HepG2 (cell line): ENCODE measurements at regions not wholly inside any gene's neighbourhood (a gene's known extent, or its start where the extent isn't known, plus 50 kb on each side); places are given as distances from the start of the nearest gene placed in this dataset.

Experiments
- ATAC-seq: fragments of 200-7000 bp; cut with Tn5 transposase; 3 replicates; pipeline ENCODE4 v1.9.1; 2020; ENCODE audit warnings: mild to moderate bottlenecking, moderate library complexity
- BruUV-seq: library from RNA; stranded (reverse); fragments of 400-500 nt; replicated peaks from 2 replicates; lab custom pipeline; 2021; lab: Mats Ljungman, UMichigan
- CTCF ChIA-PET: fragments of 300-600 bp; formaldehyde crosslinking; extraction: SDS; loops from one replicate; lab custom pipeline; 2021; ENCODE audit warnings: low total read pairs, inconsistent platforms, low intra/inter-chr PET ratio; lab: Yijun Ruan, JAX
- POLR2A ChIA-PET: fragments of 350-600 bp; sonication (Branson Sonifier 250); formaldehyde crosslinking; loops from one replicate; lab custom pipeline; 2020; ENCODE audit warnings: antibody characterized with exemption, inconsistent platforms; lab: Yijun Ruan, JAX
- DNase-seq: peaks from one replicate; pipeline ENCODE4 v3.0.0-alpha.2; 2015; ENCODE audit warnings: low spot score
- FAIRE-seq: peaks from 3 replicates; lab custom pipeline; 2011; peaks lifted over from hg19 to GRCh38; lab: Jason Lieb, UNC
- H2AFZ ChIP-seq: one replicate; pipeline ENCODE4 v1.6.1; 2011; ENCODE audit warnings: low read length, inconsistent platforms
- H3K27ac ChIP-seq: fragments of 300-600 bp; 3 replicates; pipeline ENCODE4 v1.8.0; 2011; ENCODE audit warnings: mixed run types, mild to moderate bottlenecking, mixed read lengths, low read length, inconsistent platforms; ENCODE audit not compliant: insufficient read depth; ENCODE audit errors: extremely low read length
- H3K27me3 ChIP-seq, 2 experiments: fragments of 200-600 bp in 1 of 2; 2 replicates in 1 of 2; 3 replicates in 1 of 2; pipeline versions ENCODE4 v1.6.0 to v1.8.0; 2011; ENCODE audit warnings: low read length in 2 of 2, mild to moderate bottlenecking in 2 of 2, moderate library complexity in 2 of 2, inconsistent platforms in 1 of 2; ENCODE audit not compliant: insufficient read depth in 2 of 2, control insufficient read depth in 1 of 2
- H3K36me3 ChIP-seq, 2 experiments: fragments of 200-600 bp in 1 of 2; replicated peaks in 1 of 2; 2 replicates in 1 of 2; 3 replicates in 1 of 2; pipeline versions ENCODE4 v1.5.1 to v1.8.0; 2011; ENCODE audit warnings: low read length in 2 of 2, inconsistent platforms in 1 of 2; ENCODE audit not compliant: insufficient read depth in 2 of 2, control insufficient read depth in 1 of 2
- H3K4me1 ChIP-seq: 2 replicates; pipeline ENCODE4 v1.5.1; 2012; ENCODE audit warnings: low read length, inconsistent platforms; ENCODE audit not compliant: insufficient read depth
- H3K4me2 ChIP-seq: 2 replicates; pipeline ENCODE4 v1.6.0; 2011; ENCODE audit warnings: low read depth, low read length, inconsistent platforms
- H3K4me3 ChIP-seq, 3 experiments: fragments of 200-600 bp in 1 of 3; sonication (generic), shearing (Covaris generic) in 1 of 3; replicated peaks in 1 of 3; 2 replicates each; pipeline ENCODE4 v1.5.1; 2011 to 2016; ENCODE audit warnings: low read length in 3 of 3, inconsistent platforms in 2 of 3, low read depth in 2 of 3, mild to moderate bottlenecking in 2 of 3, control low read depth in 1 of 3, mixed read lengths in 1 of 3; ENCODE audit not compliant: insufficient read depth in 1 of 3
- H3K79me2 ChIP-seq: one replicate; pipeline ENCODE4 v1.6.1; 2011; ENCODE audit warnings: low read length, inconsistent platforms; ENCODE audit not compliant: insufficient read depth
- H3K9ac ChIP-seq: 2 replicates; pipeline ENCODE4 v1.6.0; 2011; ENCODE audit warnings: mild to moderate bottlenecking, low read depth, low read length, inconsistent platforms; ENCODE audit not compliant: insufficient read depth
- H3K9me3 ChIP-seq: 2 replicates; pipeline ENCODE4 v1.5.1; 2012; ENCODE audit warnings: mild to moderate bottlenecking, low read length
- H4K20me1 ChIP-seq: 2 replicates; pipeline ENCODE4 v1.6.0; 2011; ENCODE audit warnings: inconsistent platforms, mild to moderate bottlenecking, low read length, moderate library complexity; ENCODE audit not compliant: insufficient read depth
- ATF7 ChIP-seq, 2 experiments: fragments of 450-650 bp in 1 of 2; sonication (generic) in 1 of 2; formaldehyde crosslinking in 1 of 2; IDR thresholded peaks; 2 replicates each; pipeline versions ENCODE4 v1.4.0 to v1.6.1; 2016 to 2020; ENCODE audit warnings: antibody characterized with exemption in 1 of 2, mild to moderate bottlenecking in 1 of 2, missing genetic modification reagents in 1 of 2
- RBM39 ChIP-seq: fragments of 200-400 bp; formaldehyde crosslinking; IDR thresholded peaks from one replicate; pipeline ENCODE4 v1.6.1; 2018; ENCODE audit warnings: antibody characterized with exemption, mild to moderate bottlenecking, low read depth, low read length; ENCODE audit not compliant: poor library complexity, severe bottlenecking
- SOX13 ChIP-seq, 3 experiments: fragments of 450-650 bp in 1 of 3; sonication (generic) in 1 of 3; formaldehyde crosslinking in 1 of 3; IDR thresholded peaks in 2 of 3; conservative IDR thresholded peaks in 1 of 3; 2 replicates each; pipeline versions ENCODE4 v1.5.0 to v1.6.1; 2016 to 2020; ENCODE audit warnings: antibody characterized with exemption in 1 of 3, mild to moderate bottlenecking in 1 of 3, missing compliant biosample characterization in 1 of 3, missing genetic modification reagents in 1 of 3, moderate library complexity in 1 of 3
- ZNF329 ChIP-seq: sonication (generic); formaldehyde crosslinking; IDR thresholded peaks from 2 replicates; pipeline ENCODE4 v1.9.0; 2021; ENCODE audit warnings: low read depth, mild to moderate bottlenecking, missing genetic modification reagents
- ZNF354B ChIP-seq: sonication (generic); formaldehyde crosslinking; IDR thresholded peaks from 2 replicates; pipeline ENCODE4 v1.8.0; 2022; ENCODE audit warnings: mild to moderate bottlenecking, missing genetic modification reagents
- ZNF557 ChIP-seq: sonication (generic); formaldehyde crosslinking; IDR thresholded peaks from 2 replicates; pipeline ENCODE4 v1.4.0; 2020; ENCODE audit warnings: missing genetic modification reagents
- ZNF768 ChIP-seq: sonication (generic); formaldehyde crosslinking; IDR thresholded peaks from 2 replicates; pipeline ENCODE4 v1.4.0; 2020; ENCODE audit warnings: missing genetic modification reagents
- WGBS: methylation state at CpG from one replicate; pipeline ENCODE4 v1.1.6; 2017; ENCODE audit warnings: low lambda C conversion rate; 5-methylcytosine and 5-hydroxymethylcytosine counted together
- in situ Hi-C: cut with HindIII; loops from 2 replicates; pipeline ENCODE4 v1.10.0; 2017; ENCODE audit warnings: low pct_unique_long_range_greater_than_20kb; ENCODE audit not compliant: extremely low pct_ligation_motif_present
- intact Hi-C: fragments of 100-400 bp; cut with micrococcal nuclease; formaldehyde crosslinking; loops from one replicate; pipeline ENCODE4 v1.10.0; 2022; ENCODE audit not compliant: unreplicated experiment
- TF ChIP-seq, protein P1 (sequence below): sonication (generic); formaldehyde crosslinking; IDR thresholded peaks from 2 replicates; pipeline ENCODE4 v1.5.1; 2020; ENCODE audit warnings: mild to moderate bottlenecking, missing genetic modification reagents, borderline replicate concordance
- TF ChIP-seq, protein P2 (sequence below): sonication (generic); formaldehyde crosslinking; conservative IDR thresholded peaks from 2 replicates; pipeline ENCODE4 v1.4.0; 2020; ENCODE audit warnings: mild to moderate bottlenecking, missing genetic modification reagents, moderate library complexity

DNA sequence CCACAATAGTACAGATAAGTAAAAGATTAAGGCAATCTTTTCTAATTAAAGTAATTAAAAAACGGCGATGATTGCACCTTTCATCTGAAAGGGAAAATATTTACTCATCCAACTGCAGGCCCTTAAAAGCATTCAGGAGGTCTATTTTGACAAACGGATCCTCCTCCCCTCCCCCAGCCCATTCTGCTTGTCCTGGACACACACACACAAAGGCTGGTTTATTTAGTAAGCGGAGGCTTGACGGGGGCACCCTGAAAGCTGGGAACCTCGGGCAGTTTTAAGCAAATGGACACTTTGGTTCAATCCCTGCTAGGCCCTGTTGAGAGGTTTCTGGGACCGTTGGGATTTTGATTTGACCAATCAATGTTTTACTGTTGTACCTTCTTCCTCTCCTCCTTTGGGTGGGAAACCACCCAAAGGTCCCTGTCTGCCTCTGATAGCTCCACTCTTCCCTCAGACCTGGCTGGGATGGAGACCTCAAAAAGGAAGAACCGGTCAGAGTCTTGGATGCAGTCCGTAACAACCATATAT is 135.8 kb upstream of the HAAO start (continued):
- TF ChIP-seq, protein P1, sequence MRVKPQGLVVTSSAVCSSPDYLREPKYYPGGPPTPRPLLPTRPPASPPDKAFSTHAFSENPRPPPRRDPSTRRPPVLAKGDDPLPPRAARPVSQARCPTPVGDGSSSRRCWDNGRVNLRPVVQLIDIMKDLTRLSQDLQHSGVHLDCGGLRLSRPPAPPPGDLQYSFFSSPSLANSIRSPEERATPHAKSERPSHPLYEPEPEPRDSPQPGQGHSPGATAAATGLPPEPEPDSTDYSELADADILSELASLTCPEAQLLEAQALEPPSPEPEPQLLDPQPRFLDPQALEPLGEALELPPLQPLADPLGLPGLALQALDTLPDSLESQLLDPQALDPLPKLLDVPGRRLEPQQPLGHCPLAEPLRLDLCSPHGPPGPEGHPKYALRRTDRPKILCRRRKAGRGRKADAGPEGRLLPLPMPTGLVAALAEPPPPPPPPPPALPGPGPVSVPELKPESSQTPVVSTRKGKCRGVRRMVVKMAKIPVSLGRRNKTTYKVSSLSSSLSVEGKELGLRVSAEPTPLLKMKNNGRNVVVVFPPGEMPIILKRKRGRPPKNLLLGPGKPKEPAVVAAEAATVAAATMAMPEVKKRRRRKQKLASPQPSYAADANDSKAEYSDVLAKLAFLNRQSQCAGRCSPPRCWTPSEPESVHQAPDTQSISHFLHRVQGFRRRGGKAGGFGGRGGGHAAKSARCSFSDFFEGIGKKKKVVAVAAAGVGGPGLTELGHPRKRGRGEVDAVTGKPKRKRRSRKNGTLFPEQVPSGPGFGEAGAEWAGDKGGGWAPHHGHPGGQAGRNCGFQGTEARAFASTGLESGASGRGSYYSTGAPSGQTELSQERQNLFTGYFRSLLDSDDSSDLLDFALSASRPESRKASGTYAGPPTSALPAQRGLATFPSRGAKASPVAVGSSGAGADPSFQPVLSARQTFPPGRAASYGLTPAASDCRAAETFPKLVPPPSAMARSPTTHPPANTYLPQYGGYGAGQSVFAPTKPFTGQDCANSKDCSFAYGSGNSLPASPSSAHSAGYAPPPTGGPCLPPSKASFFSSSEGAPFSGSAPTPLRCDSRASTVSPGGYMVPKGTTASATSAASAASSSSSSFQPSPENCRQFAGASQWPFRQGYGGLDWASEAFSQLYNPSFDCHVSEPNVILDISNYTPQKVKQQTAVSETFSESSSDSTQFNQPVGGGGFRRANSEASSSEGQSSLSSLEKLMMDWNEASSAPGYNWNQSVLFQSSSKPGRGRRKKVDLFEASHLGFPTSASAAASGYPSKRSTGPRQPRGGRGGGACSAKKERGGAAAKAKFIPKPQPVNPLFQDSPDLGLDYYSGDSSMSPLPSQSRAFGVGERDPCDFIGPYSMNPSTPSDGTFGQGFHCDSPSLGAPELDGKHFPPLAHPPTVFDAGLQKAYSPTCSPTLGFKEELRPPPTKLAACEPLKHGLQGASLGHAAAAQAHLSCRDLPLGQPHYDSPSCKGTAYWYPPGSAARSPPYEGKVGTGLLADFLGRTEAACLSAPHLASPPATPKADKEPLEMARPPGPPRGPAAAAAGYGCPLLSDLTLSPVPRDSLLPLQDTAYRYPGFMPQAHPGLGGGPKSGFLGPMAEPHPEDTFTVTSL: peak; percentile 49; the same call in 1 of the 2 replicates
- no peak for TF ChIP-seq ZNF557 (CRISPR knock-in tag)

- 4% methylated on average over 10 of the region's 10 CpGs for WGBS
- Histone ChIP-seq H3K79me2 (no peaks in the 10 kb centered on the region), H3K36me3 (no peaks in the 10 kb centered on the region), H3K9ac (peak overlapping the region; percentile 73), H3K27me3 (no peaks in the 10 kb centered on the region), H3K4me3 (peak overlapping the region; percentile 62 to 74 (median 70)), H3K4me2 (peak overlapping the region; percentile 98), H2AFZ (no peak overlapping the region), H4K20me1 (no peaks in the 10 kb centered on the region), H3K9me3 (no peaks in the 10 kb centered on the region), H3K27ac (peak overlapping the region; percentile 88), H3K4me1 (peaks cover 98% of the 10 kb centered on the region)
- CTCF ChIA-PET: interaction anchor here (0.8 to 1.1 kb wide), 2 partner anchors 99 to 302 kb away, joined by 3 read pairs; no protein-coding TSS in a partner anchor
- BruUV-seq: no TSS peak
- ATAC-seq: no peak
- peak; percentile 46 for DNase-seq
- POLR2A ChIA-PET: interaction anchor here (0.5 to 10.9 kb wide), 35 partner anchors 8 to 668 kb away, joined by 3 to 169 read pairs (median 5); partner anchors contain the start of genes HAAO, THADA and ZFP36L2
- in situ Hi-C loops: loop anchor here (5.0 kb wide), 2 partner anchors 70 to 300 kb away; partner anchors contain the start of gene ZFP36L2
- no peak for FAIRE-seq
- intact Hi-C loops: loop anchor here (2.0 kb wide), 3 partner anchors 15 to 69 kb away; no protein-coding TSS in a partner anchor
- peak; percentile 67; the same call in 1 of the 2 replicates for TF ChIP-seq ZNF768
- no peak for TF ChIP-seq ATF7 (IDR thresholded peaks at IDR 0.05)
- TF ChIP-seq ATF7 (CRISPR knock-in tag; IDR thresholded peaks at IDR 0.05): 0 out of 2 replicates have a peak, but pooled peaks have one; percentile 23
- TF ChIP-seq SOX13 (IDR thresholded peaks at IDR 0.05): 0 out of 2 replicates have a peak, but pooled peaks have one; percentile 26
- no peak for TF ChIP-seq SOX13 (CRISPR knock-in tag; conservative IDR thresholded peaks at IDR 0.05 in 1 of 2, IDR thresholded peaks at IDR 0.05 in 1 of 2)
- 0 out of 2 replicates have a peak, but pooled peaks have one; percentile 42 for TF ChIP-seq ZNF329
- no peak for TF ChIP-seq RBM39
- TF ChIP-seq, protein P2, sequence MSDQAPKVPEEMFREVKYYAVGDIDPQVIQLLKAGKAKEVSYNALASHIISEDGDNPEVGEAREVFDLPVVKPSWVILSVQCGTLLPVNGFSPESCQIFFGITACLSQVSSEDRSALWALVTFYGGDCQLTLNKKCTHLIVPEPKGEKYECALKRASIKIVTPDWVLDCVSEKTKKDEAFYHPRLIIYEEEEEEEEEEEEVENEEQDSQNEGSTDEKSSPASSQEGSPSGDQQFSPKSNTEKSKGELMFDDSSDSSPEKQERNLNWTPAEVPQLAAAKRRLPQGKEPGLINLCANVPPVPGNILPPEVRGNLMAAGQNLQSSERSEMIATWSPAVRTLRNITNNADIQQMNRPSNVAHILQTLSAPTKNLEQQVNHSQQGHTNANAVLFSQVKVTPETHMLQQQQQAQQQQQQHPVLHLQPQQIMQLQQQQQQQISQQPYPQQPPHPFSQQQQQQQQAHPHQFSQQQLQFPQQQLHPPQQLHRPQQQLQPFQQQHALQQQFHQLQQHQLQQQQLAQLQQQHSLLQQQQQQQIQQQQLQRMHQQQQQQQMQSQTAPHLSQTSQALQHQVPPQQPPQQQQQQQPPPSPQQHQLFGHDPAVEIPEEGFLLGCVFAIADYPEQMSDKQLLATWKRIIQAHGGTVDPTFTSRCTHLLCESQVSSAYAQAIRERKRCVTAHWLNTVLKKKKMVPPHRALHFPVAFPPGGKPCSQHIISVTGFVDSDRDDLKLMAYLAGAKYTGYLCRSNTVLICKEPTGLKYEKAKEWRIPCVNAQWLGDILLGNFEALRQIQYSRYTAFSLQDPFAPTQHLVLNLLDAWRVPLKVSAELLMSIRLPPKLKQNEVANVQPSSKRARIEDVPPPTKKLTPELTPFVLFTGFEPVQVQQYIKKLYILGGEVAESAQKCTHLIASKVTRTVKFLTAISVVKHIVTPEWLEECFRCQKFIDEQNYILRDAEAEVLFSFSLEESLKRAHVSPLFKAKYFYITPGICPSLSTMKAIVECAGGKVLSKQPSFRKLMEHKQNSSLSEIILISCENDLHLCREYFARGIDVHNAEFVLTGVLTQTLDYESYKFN (CRISPR knock-in tag): peak; percentile 30; the same call in 1 of the 2 replicates
- TF ChIP-seq ZNF354B (CRISPR knock-in tag): peak; percentile 61; the same call in 1 of the 2 replicates
These were observed 135.2 kb upstream of the HAAO start for GRCh38 chr2:42927334-42928160.
